H1 (cell line): ENCODE measurements at regions not wholly inside any gene's neighbourhood (a gene's known extent, or its start where the extent isn't known, plus 50 kb on each side); places are given as distances from the start of the nearest gene placed in this dataset.

Source experiments
- CTCF ChIA-PET: fragments of 300-600 bp; sonication (Branson Sonifier 250); formaldehyde crosslinking; loops from one replicate; lab custom pipeline; 2021; ENCODE audit not compliant: partially characterized antibody; lab: Charles Lee
- POLR2A ChIA-PET: fragments of 300-600 bp; sonication (Branson Sonifier 250); formaldehyde crosslinking; loops from one replicate; lab custom pipeline; 2021; ENCODE audit warnings: inconsistent platforms; ENCODE audit not compliant: partially characterized antibody; lab: Charles Lee
- DNase-seq, 2 experiments: peaks; one replicate each; pipeline versions ENCODE4 v3.0.0 to v3.0.0-alpha.2; 2010 to 2022; ENCODE audit warnings: low spot score in 2 of 2, low read depth in 1 of 2, mixed read lengths in 1 of 2
- FAIRE-seq: peaks from 2 replicates; lab custom pipeline; 2011; peaks lifted over from hg19 to GRCh38; lab: Jason Lieb, UNC
- H2AFZ ChIP-seq: 2 replicates; pipeline ENCODE4 v1.8.1; 2012; ENCODE audit warnings: low read length, inconsistent platforms
- H2AK5ac ChIP-seq: 2 replicates; pipeline ENCODE4 v1.6.1; 2013; ENCODE audit warnings: low read depth, low read length
- H2BK120ac ChIP-seq: replicated peaks from 2 replicates; pipeline ENCODE3; 2013; ENCODE audit warnings: low read depth, low read length, inconsistent platforms
- H2BK12ac ChIP-seq: 2 replicates; pipeline ENCODE4 v1.6.1; 2013; ENCODE audit warnings: low read depth, low read length
- H2BK15ac ChIP-seq: 2 replicates; pipeline ENCODE4 v1.6.1; 2013; ENCODE audit warnings: low read length
- H2BK20ac ChIP-seq: 2 replicates; pipeline ENCODE4 v1.6.1; 2013; ENCODE audit warnings: low read length
- H2BK5ac ChIP-seq: 2 replicates; pipeline ENCODE4 v1.6.1; 2013; ENCODE audit warnings: low read depth, low read length
- H3K14ac ChIP-seq: 2 replicates; pipeline ENCODE4 v1.6.1; 2013; ENCODE audit warnings: inconsistent platforms; ENCODE audit not compliant: insufficient read length
- H3K18ac ChIP-seq: 2 replicates; pipeline ENCODE4 v1.6.1; 2013; ENCODE audit warnings: low read length; ENCODE audit errors: extremely low read depth
- H3K23ac ChIP-seq: 2 replicates; pipeline ENCODE4 v1.6.1; 2013; ENCODE audit warnings: inconsistent platforms; ENCODE audit not compliant: insufficient read length
- H3K23me2 ChIP-seq: 2 replicates; pipeline ENCODE4 v1.6.1; 2013; ENCODE audit warnings: low read depth, low read length
- H3K27ac ChIP-seq: 2 replicates; pipeline ENCODE4 v1.6.1; 2011; ENCODE audit warnings: low read depth, low read length, inconsistent platforms
- H3K27me3 ChIP-seq, 4 experiments: replicated peaks in 1 of 4; 1 replicate in 1 of 4; 2 replicates in 3 of 4; pipeline versions ENCODE4 v1.6.1 to v1.8.1; 2011 to 2013; ENCODE audit warnings: low read length in 3 of 4, mild to moderate bottlenecking in 3 of 4, inconsistent platforms in 2 of 4, mixed read lengths in 2 of 4, moderate library complexity in 1 of 4; ENCODE audit not compliant: control insufficient read depth in 3 of 4, insufficient read depth in 3 of 4; ENCODE audit errors: extremely low read depth in 1 of 4
- H3K36me3 ChIP-seq, 4 experiments: 2 replicates each; pipeline versions ENCODE4 v1.6.1 to v1.8.1; 2011 to 2013; ENCODE audit warnings: mild to moderate bottlenecking in 4 of 4, low read length in 3 of 4, moderate library complexity in 2 of 4, control low read depth in 1 of 4, inconsistent platforms in 1 of 4; ENCODE audit not compliant: insufficient read depth in 4 of 4, control insufficient read depth in 2 of 4
- H3K4ac ChIP-seq: replicated peaks from 2 replicates; pipeline ENCODE3; 2013; ENCODE audit warnings: low read length, low read depth, mixed read lengths, inconsistent platforms; ENCODE audit not compliant: insufficient read length
- H3K4me1 ChIP-seq, 4 experiments: replicated peaks in 1 of 4; 1 replicate in 1 of 4; 2 replicates in 3 of 4; pipeline versions ENCODE4 v1.6.1 to v1.8.1; 2011 to 2013; ENCODE audit warnings: low read length in 3 of 4, inconsistent platforms in 2 of 4, mixed read lengths in 1 of 4; ENCODE audit not compliant: insufficient read depth in 4 of 4, control insufficient read depth in 3 of 4
- H3K4me2 ChIP-seq, 2 experiments: 2 replicates each; pipeline versions ENCODE4 v1.6.1 to v1.8.1; 2011 to 2013; ENCODE audit warnings: low read depth in 2 of 2, low read length in 2 of 2, control low read depth in 1 of 2, inconsistent platforms in 1 of 2, mild to moderate bottlenecking in 1 of 2; ENCODE audit not compliant: insufficient read depth in 1 of 2
- H3K4me3 ChIP-seq, 4 experiments: fragments of 200-600, 300-600 bp in 1 of 4; sonication (generic), shearing (Covaris generic), sonication (Bioruptor Twin) in 1 of 4; 2 replicates each; pipeline versions ENCODE4 v1.5.1 to v1.8.1; 2011 to 2016; ENCODE audit warnings: low read length in 4 of 4, low read depth in 3 of 4, control low read depth in 2 of 4, inconsistent platforms in 2 of 4, mild to moderate bottlenecking in 2 of 4, mixed read lengths in 1 of 4, moderate library complexity in 1 of 4; ENCODE audit not compliant: insufficient read depth in 2 of 4; ENCODE audit errors: extremely low read depth in 1 of 4
- H3K56ac ChIP-seq: replicated peaks from 2 replicates; pipeline ENCODE3; 2013; ENCODE audit warnings: low read depth, mild to moderate bottlenecking, mixed read lengths, low read length, inconsistent platforms; ENCODE audit not compliant: insufficient read length
- H3K79me1 ChIP-seq: 2 replicates; pipeline ENCODE4 v1.6.1; 2013; ENCODE audit warnings: low read depth, low read length, control low read depth
- H3K79me2 ChIP-seq, 2 experiments: 2 replicates each; pipeline versions ENCODE4 v1.6.1 to v1.8.1; 2012 to 2013; ENCODE audit warnings: low read length in 2 of 2, mild to moderate bottlenecking in 2 of 2, inconsistent platforms in 1 of 2; ENCODE audit not compliant: insufficient read depth in 2 of 2, control insufficient read depth in 1 of 2
- H3K9ac ChIP-seq, 4 experiments: replicated peaks in 1 of 4; 1 replicate in 1 of 4; 2 replicates in 3 of 4; pipeline versions ENCODE4 v1.6.1 to v1.8.1; 2011 to 2013; ENCODE audit warnings: low read depth in 3 of 4, low read length in 3 of 4, control low read depth in 2 of 4, mild to moderate bottlenecking in 2 of 4, moderate library complexity in 2 of 4, inconsistent platforms in 1 of 4; ENCODE audit errors: extremely low read depth in 1 of 4
- H3K9me3 ChIP-seq, 2 experiments: 2 replicates each; pipeline versions ENCODE4 v1.6.1 to v1.8.1; 2012 to 2013; ENCODE audit warnings: mild to moderate bottlenecking in 2 of 2, moderate library complexity in 2 of 2, control low read depth in 1 of 2, inconsistent platforms in 1 of 2, low read depth in 1 of 2, low read length in 1 of 2, mixed read lengths in 1 of 2; ENCODE audit not compliant: insufficient read depth in 2 of 2
- H4K20me1 ChIP-seq, 2 experiments: replicated peaks in 1 of 2; 2 replicates each; pipeline versions ENCODE3 to v1.8.1; 2011 to 2013; ENCODE audit warnings: inconsistent platforms in 2 of 2, low read length in 2 of 2, mild to moderate bottlenecking in 1 of 2; ENCODE audit not compliant: insufficient read depth in 2 of 2, control insufficient read depth in 1 of 2
- H4K5ac ChIP-seq: 2 replicates; pipeline ENCODE4 v1.6.1; 2013; ENCODE audit warnings: low read length, low read depth, mixed read lengths, inconsistent platforms; ENCODE audit not compliant: insufficient read length
- H4K8ac ChIP-seq: 2 replicates; pipeline ENCODE4 v1.8.0; 2013; ENCODE audit warnings: mild to moderate bottlenecking, moderate library complexity, low read length, inconsistent platforms; ENCODE audit not compliant: insufficient read depth; ENCODE audit errors: extremely low read depth
- H4K91ac ChIP-seq: replicated peaks from 2 replicates; pipeline ENCODE3; 2013; ENCODE audit warnings: low read length, mixed read lengths, inconsistent platforms; ENCODE audit not compliant: insufficient read length
- ASH2L ChIP-seq: fragments of 200-600, 300-600 bp; sonication (generic); IDR thresholded peaks from one replicate; pipeline ENCODE4 v1.7.1; 2017; ENCODE audit warnings: low read length
- CBX8 ChIP-seq: fragments of 300-800, 300-1000 bp; sonication (generic); IDR thresholded peaks from 2 replicates; pipeline ENCODE4 v1.7.1; 2016; ENCODE audit warnings: low read depth, low read length, borderline replicate concordance
- HDAC2 ChIP-seq, 2 experiments: fragments of 300-600 bp in 1 of 2; sonication (generic) in 1 of 2; IDR thresholded peaks; 2 replicates each; pipeline ENCODE4 v1.6.1; 2011 to 2012; ENCODE audit warnings: low read depth in 2 of 2, low read length in 2 of 2, mild to moderate bottlenecking in 2 of 2, moderate library complexity in 2 of 2, borderline replicate concordance in 1 of 2, inconsistent platforms in 1 of 2
- JUN ChIP-seq: IDR thresholded peaks from 2 replicates; pipeline ENCODE4 v1.6.1; 2011; ENCODE audit warnings: low read depth, mild to moderate bottlenecking, improper control_type of control experiment, low read length
- KDM5A ChIP-seq: fragments of 200-600 bp; IDR thresholded peaks from 2 replicates; pipeline ENCODE4 v1.7.1; 2012; ENCODE audit warnings: mild to moderate bottlenecking, low read length, inconsistent platforms, mixed read lengths
- POU5F1 ChIP-seq: IDR thresholded peaks from 2 replicates; pipeline ENCODE4 v1.6.1; 2011; ENCODE audit warnings: low read depth, mild to moderate bottlenecking, low read length, moderate library complexity
- SIN3A ChIP-seq, 2 experiments: IDR thresholded peaks in 1 of 2; conservative IDR thresholded peaks in 1 of 2; 2 replicates each; pipeline ENCODE4 v1.6.1; 2011 to 2012; ENCODE audit warnings: low read length in 2 of 2, improper control_type of control experiment in 1 of 2, low read depth in 1 of 2, mild to moderate bottlenecking in 1 of 2
- SP1 ChIP-seq: IDR thresholded peaks from 2 replicates; pipeline ENCODE4 v1.6.1; 2011; ENCODE audit warnings: low read depth, low read length
- SP2 ChIP-seq: IDR thresholded peaks from 2 replicates; pipeline ENCODE4 v1.6.1; 2012; ENCODE audit warnings: mild to moderate bottlenecking, low read length, inconsistent platforms
- USF2 ChIP-seq: IDR thresholded peaks from 2 replicates; pipeline ENCODE4 v1.6.1; 2011; ENCODE audit warnings: low read length, improper control_type of control experiment
- YY1 ChIP-seq: IDR thresholded peaks from 2 replicates; pipeline ENCODE4 v1.6.1; 2011; ENCODE audit warnings: low read depth, mild to moderate bottlenecking, low read length
- WGBS, 2 experiments: shearing (Covaris generic) in 1 of 2; methylation state at CpG; one replicate each; pipeline versions ENCODE4 v1.1.6 to v1.1.7; 2013 to 2015; ENCODE audit warnings: low lambda C conversion rate in 2 of 2, mixed read lengths in 2 of 2, inconsistent platforms in 1 of 2, low coverage in 1 of 2, missing lambda C conversion rate in 1 of 2; ENCODE audit not compliant: insufficient replicate concordance in 2 of 2, insufficient coverage in 1 of 2, insufficient read length in 1 of 2; ENCODE audit errors: extremely low coverage in 1 of 2, missing lambda C conversion rate in 1 of 2; 5-methylcytosine and 5-hydroxymethylcytosine counted together
- TF ChIP-seq, protein P1 (sequence below): IDR thresholded peaks from 2 replicates; pipeline ENCODE4 v1.6.1; 2012; ENCODE audit warnings: inconsistent platforms

DNA sequence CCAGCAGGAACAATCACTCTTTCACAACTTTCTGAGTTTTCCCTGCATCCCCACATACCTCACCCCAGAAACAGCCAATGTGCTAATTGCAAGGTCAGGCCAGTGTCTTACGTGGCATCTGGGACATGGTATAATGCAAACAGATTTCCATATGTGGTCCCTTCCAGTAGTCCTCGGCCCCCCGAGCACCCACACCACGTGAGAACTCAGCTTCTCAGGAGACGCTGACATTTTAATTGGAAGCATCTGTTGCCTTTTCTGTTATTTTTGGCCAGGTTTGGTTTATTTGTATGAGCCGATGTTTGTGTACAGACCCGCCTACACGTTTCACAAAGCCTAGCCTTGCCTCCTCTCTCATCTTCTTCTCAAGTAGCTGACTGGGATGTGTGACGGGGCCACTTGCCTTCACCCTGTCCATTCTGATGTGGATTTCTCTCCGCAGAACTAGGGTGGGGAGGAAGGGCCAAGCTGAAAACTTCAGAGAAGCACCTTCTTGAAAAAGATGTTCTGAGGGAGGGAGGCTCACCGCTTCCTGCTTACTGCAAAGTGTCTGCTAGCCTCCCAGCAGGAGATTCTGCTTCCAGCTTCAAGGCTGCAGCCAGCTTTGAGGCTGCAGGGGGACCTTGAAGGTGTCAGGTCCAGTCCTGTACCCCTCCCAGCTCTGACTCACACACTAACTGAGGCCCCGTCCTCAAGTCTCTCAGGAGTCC, 109.6 kb upstream of the SLC14A2 start:
- Histone ChIP-seq H3K79me2 (no peaks in the 10 kb centered on the region), H3K9ac (no peak overlapping the region), H2BK120ac (no peak overlapping the region), H2BK20ac (no peak overlapping the region), H3K23me2 (no peaks in the 10 kb centered on the region), H3K79me1 (no peaks in the 10 kb centered on the region), H2AFZ (no peak overlapping the region; the same call in 1 of the 2 replicates), H3K27me3 (no peaks in the 10 kb centered on the region), H3K27ac (no peak overlapping the region), H4K5ac (no peak overlapping the region), H3K4me2 (no peak overlapping the region), H3K23ac (no peak overlapping the region), H4K20me1 (no peaks in the 10 kb centered on the region), H3K14ac (no peak overlapping the region), H3K4me1 (no peaks in the 10 kb centered on the region), H3K36me3 (no peaks in the 10 kb centered on the region), H4K8ac (0 out of 2 replicates have a peak overlapping the region, but pooled peaks have one; percentile 12), H2BK12ac (no peak overlapping the region), H3K4me3 (no peak overlapping the region), H2AK5ac (no peak overlapping the region), H3K18ac (no peak overlapping the region), H3K4ac (no peak overlapping the region), H2BK15ac (no peak overlapping the region), H3K56ac (no peak overlapping the region), H3K9me3 (peaks cover 0 to 6% of the 10 kb centered on the region in 2 experiments; a peak in 2 of 4 replicates), H2BK5ac (no peak overlapping the region), H4K91ac (no peak overlapping the region)
- DNase-seq (no peak), FAIRE-seq (no peak)
- CTCF ChIA-PET: interaction anchor here (1.4 kb wide), 1 partner anchor 568 kb away, joined by 3 read pairs; no protein-coding TSS in a partner anchor
- 83% methylated on average over 12 of the region's 12 CpGs; no CpG with 5 or more reads in 1 of the 2 experiments for WGBS, 2 experiments
- POLR2A ChIA-PET: no interaction called here
- TF ChIP-seq ASH2L (no peak), KDM5A (no peak), CBX8 (no peak), SP1 (no peak), JUN (no peak), POU5F1 (no peak), SP2 (no peak), HDAC2 (IDR thresholded peaks at IDR 0.05; ENCODE audit: borderline replicate concordance in 1 of 2, low read depth in 2 of 2, low read length in 2 of 2) (no peak), YY1 (no peak), USF2 (no peak), SIN3A (conservative IDR thresholded peaks at IDR 0.05 in 1 of 2, IDR thresholded peaks at IDR 0.05 in 1 of 2; ENCODE audit: low read depth in 1 of 2, low read length in 2 of 2) (no peak)
- TF ChIP-seq, protein P1, sequence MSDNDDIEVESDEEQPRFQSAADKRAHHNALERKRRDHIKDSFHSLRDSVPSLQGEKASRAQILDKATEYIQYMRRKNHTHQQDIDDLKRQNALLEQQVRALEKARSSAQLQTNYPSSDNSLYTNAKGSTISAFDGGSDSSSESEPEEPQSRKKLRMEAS: no peak
